Activated CD4-positive, alpha-beta T cell treated with anti-CD3 and anti-CD28 coated beads for 48 hours (primary cell): ENCODE measurements at regions not wholly inside any gene's neighbourhood (a gene's known extent, or its start where the extent isn't known, plus 50 kb on each side); places are given as distances from the start of the nearest gene placed in this dataset.
"Not testable (repeated sequence)": the region's sequence is repeated elsewhere in the genome, so short reads cannot be mapped to it uniquely, and the experiment has no call there.

Experiments used
- DNase-seq: peaks from one replicate; pipeline ENCODE4 v3.0.0-alpha.2; 2020

DNA sequence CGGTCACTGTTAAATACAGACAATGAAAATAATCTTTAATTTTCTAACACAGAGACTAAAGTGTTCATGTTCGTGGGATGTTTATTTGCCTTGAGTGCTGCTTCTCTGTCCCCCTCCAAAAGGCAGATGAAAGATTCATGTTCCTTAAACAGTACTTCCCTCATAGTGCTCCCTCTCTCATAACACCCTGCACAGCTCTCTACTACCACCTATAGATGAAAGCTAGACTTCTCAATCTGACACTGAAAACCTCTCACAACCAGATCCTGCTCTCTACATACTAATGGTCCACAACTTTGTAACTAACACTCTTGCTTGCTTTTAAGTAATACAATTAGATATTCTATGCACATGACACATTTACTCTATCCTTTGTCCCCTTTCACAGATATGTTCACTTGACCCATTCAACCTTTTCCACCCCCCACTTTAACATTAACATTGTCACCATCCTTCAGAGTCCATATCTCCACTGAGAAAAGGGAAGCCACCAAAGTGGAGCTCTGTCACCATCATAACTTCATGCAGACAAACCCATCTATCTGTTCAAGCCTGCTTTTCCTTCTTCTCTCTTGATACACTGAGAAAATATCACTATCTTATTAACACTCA, 266.4 kb upstream of the USP15 start:
- no peak for DNase-seq

DNA sequence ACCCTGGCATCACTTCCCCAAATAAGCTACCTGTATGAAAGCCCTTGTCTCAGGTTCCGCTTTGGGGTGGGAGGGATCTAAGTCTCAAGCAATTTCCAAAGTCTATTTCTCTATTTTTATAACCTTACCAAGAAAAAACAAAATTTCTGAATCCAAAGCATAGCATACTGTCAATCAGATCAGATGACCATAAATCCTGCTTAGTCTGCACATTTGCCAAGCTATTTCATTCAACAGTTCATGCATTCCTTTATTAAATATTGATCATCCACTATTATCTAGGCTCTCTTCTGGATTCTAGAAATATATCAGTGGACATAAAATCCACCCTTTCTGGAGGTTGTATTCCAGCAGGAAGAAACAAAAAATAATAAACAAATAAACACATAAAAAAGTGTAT, 263.5 kb upstream of the USP15 start:
- no peak for DNase-seq

DNA sequence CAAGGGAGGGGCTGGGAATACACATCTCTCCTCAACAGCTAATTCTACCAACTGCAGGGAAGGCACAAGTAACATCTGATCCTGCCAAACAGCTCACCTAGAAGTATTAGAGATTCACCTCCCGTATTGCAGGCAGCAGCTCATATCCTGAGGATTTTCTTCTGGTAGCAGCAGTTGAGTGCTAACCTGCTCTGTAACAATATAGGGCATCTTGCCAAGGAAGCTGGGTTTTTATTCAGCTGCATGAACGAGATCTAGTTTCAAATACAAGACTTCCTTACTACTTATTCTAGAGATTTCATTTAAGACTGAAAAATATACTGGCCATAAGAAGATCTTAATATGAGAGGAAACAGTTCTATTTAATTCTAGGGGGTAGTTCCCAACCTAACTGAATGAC, 261.4 kb upstream of the USP15 start:
- no peak for DNase-seq

DNA sequence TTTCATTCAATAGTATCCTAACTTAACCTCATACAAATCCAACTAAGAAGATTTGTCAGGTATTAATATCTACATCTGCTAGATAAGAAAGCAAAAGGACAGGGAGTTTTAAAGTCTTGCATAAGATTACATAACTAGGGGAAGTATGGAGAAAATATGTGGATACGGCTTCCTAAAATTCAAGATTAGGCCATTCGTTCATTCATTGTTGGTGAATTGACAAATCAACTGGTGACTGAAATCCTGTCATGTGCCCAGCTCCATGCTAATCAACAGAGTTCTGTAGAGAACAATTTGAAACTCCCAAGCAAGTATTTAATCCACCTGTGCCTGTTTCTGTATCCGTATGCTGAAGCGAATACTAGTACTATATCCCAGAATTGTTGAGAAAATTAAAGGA, 260.9 kb upstream of the USP15 start:
- no peak for DNase-seq

DNA sequence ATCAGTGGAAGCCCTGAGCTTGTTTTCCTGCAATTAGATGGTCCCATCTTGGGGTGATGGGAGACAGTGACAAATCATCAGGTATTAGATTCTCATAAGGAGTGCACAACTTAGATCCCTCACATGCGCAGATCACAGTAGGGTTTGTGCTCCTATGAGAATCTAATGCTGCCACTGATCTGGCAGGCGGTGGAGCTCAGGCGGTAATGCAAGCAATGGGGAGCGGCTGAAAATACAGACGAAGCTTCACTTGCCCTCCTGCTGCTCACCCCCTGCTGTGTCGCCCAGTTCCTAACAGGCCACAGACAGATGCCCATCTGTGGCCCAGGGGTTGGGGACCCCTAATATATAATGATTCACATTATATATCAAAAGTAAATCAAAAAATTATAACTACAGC, 258.8 kb upstream of the USP15 start:
- DNase-seq, result no peak

DNA sequence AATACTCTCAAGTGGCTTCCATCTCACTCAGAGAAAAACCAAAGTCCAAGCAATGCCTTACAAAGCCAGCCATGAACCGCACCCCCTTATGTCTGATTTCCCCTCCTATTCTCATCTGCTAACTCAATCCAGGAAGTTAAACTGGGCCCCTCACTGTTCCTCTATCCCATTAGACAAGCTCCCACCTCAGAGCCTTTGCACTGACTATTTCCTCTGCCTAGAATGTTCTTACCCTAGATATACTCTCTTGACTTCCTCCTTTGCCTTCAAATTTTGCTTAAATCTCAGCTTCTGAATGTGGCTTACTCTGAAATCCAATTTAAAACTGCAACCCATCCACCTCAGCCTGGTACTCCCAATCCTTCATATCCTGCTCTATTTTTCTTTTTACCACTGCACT, 257.0 kb upstream of the USP15 start:
- DNase-seq, result no peak

DNA sequence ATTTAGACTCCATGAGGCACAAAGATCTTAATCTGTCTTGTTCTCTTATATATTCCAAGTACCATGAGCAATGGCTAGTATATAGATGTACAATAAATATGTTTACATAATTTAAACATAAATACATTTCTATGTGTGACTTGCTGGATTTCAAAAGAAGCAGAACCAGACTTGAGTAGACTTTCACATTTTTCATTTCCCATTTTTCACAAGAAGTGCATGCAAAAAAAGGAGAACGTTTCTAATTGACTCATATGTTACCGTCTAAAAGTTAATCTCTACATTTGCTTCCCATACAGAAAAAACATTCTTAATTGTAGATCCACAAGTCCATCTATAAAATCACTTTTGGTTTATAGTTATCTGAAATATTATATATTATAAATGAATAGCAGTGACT, 256.5 kb upstream of the USP15 start:
- no peak for DNase-seq

DNA sequence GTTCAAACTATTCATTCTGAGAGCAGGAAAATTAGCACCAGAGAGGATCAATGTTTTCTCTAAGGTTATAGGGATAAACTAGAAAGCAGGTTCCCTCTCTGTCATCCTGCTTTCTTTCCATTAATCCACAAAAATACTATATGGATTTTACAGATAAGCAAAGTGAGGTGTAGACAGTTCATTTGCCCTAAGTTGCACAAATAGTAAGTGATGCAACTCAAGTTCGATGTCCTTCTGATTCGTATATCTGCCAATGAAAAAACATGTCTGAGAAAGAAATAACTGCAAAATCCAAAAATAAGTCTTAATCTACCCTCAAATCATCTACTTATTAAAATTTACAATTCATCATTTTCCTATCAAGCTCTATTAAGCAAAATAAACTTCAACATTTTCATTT, 254.6 kb upstream of the USP15 start:
- no peak for DNase-seq

DNA sequence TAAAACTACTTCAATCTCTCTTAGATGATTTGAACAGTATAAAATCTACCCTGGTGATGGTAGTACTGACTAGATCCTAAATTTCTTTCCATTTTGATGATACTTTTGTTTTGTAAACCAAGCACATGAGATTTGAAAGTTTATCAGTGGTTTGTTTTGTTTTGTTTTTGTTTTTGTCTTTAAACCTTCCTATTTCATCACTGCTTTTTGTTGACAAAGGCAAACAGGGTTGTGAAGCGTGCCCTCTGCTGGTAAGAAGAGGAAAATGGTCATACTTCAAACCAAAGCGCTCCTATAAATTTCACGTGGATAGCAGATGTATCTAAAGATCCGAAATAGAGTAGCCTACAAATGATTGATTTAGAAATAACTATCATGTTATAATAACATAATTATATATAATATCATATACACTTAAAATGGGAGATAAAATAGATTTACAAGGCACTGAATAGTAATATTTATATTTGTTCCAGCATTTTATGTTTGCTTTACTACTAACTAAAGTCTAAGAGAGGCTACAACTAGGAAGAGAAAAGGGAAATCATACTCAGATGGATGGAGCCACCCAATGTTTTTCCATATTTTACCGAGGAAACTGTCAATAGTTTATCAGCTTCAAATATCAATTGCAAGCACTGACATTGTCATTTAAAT, 254.0 kb upstream of the USP15 start:
- DNase-seq, result peak; percentile 22

DNA sequence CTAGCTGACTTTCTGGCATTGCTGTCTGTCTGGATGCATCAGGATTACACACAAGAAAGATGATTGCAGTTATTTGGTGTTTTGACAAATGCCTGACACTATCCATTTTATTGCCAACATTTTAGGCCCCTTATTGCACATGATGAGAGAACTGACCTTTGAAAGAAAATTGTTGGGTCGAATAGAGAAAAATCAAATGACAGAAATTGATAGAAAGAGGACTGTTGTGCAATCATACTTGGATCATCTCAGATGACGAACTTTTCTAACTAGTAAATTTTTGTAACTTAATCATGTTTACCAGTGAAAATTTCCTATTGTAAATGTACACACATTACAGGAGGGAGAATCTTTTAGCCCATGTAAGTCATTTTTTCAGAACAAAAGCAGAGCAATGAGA, 251.5 kb upstream of the USP15 start:
- no peak for DNase-seq

DNA sequence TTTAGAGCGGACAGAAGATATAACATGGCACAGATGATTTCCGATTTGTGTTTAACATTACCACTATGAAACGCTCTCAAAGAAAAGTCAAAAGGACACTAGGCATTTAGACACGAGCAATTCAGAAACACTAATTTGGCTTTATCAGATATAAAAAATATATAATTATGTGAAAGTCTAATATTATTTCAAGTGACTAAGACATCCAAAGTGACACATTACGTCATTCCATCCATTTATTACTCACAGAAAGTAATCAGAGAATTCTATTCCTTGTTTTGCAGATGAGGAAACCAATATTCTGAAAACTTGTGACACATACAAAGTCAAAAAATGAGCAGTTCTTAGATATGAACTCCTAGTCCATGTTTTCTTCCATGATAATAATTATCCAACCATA, 250.8 kb upstream of the USP15 start:
- no peak for DNase-seq

DNA sequence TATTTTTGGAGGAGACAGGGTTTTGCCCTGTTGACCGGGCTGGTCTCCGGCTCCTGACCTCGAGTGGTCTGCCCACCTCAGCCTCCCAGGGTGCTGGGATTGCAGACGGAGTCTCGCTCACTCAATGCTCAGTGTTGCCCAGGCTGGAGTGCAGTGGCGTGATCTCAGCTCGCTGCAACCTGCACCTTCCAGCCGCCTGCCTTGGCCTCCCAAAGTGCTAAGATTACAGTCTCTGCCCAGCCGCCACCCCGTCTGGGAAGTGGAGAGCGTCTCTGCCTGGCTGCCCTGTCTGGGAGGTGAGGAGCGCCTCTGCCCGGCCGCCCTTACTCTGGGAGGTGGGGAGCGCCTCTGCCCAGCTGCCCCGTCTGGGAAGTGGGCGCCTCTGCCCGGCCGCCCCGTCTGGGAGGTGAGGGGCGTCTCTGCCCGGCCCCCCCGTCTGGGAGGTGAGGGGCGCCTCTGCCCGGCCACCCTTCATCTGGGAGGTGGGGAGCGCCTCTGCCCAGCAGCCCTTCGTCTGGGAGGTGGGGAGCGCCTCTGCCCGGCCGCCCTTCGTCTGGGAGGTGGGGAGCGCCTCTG, 249.8 kb upstream of the USP15 start:
- DNase-seq, result not testable (repeated sequence)

DNA sequence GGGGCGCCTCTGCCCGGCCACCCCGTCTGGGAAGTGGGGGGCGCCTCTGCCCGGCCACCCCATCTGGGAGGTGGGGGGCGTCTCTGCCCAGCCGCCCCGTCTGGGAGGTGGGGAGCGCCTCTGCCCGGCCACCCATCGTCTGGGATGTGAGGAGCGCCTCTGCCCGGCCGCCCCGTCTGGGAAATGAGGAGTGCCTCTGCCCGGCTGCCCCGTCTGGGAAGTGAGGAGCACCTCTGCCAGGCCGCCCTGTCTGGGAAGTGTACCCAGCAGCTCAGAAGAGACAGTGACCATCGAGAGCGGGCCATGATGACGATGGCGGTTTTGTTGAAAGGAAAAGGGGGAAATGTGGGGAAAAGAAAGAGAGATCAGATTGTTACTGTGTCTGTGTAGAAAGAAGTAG, 249.2 kb upstream of the USP15 start:
- DNase-seq, result not testable (repeated sequence)

DNA sequence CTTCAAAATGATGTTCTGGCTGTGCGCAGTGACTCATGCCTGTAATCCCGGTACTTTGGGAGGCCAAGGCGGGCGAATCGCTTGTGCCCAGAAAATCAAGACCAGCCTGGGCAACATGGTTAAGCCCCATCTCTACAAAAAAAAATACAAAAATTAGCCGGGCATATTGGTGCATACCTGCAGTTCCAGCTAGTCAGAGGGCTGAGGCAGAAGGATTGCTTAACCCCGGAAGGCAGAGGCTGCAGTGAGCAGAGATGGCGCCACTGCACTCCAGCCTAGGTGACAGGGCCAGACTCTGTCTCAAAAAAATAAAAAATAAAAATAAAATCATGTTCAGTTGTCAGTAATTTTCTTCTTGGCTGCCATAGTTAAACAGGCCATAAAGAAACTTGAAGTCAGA, 245.9 kb upstream of the USP15 start:
- no peak for DNase-seq

DNA sequence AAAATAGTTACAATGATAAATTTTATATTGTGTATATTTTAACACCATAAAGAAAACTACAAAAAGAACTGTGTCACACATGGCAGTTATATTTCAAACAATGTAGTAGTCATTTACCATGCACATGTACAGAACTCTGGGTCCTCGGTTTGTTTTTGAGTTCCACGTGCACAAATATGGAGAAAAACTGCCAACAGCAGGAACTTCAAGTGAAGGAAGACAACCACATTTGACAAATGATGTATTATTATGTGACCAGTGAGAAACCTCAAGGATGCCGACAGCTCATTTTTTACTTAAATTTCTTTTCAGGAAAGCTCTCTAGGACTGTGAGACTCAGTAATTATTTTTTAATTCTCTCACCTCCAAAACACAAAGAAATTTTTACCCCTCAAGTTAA, 244.2 kb upstream of the USP15 start:
- DNase-seq, result no peak

DNA sequence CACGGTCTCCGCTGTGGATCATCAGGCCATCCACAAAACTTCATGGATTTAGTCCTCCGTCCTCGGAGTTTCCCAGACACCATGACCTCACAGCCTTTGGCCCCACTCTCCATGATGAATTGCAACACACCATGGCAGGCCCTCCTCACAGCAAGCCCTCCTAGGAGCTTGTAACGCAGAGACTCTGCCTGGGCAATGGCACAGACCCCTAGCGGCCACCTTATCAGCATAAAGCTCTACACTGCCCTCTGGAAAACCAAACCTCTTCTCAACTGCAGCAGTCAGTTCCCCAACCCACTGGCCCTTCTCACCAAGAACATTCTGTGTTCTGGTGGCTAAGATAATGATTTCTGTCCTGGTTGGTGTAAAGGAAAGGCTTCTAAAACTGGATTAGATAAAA, 238.4 kb upstream of the USP15 start:
- no peak for DNase-seq

DNA sequence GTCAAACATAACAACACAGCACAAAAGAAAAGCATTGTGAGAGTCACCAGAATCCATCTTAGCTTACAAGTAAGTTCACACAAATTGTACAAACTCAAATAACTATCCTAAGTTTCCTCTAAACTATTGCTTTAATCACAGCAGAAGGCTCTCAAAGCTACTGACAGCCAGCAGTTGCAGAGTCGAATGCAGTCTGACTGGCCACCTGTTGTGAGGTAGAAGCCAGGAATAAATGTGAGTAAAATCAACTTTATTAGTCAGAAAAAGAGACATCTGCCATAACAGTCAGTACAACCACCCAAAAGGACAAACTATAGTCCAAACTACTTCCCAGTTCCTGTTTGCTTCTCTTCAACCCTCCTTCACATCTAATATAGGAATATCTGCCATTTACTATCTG, 231.7 kb upstream of the USP15 start:
- no peak for DNase-seq

DNA sequence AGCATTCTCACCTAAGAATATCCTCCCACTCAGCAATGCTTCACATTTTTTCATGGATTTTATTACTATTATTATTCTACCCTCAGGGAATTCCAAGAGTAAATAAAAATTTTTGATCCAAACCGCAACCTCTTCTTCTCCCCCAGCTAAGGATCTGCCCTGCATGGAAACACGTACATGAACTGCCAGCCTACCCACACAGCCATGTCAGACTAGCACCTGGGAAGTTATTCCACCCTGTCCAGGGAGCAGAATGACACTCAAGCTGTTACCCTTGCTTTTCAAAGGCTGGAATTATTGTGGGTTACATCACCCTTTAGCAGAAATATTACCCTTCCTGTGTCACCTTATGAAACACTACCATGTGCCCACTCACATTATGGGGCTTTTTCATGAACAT, 227.3 kb upstream of the USP15 start:
- no peak for DNase-seq

DNA sequence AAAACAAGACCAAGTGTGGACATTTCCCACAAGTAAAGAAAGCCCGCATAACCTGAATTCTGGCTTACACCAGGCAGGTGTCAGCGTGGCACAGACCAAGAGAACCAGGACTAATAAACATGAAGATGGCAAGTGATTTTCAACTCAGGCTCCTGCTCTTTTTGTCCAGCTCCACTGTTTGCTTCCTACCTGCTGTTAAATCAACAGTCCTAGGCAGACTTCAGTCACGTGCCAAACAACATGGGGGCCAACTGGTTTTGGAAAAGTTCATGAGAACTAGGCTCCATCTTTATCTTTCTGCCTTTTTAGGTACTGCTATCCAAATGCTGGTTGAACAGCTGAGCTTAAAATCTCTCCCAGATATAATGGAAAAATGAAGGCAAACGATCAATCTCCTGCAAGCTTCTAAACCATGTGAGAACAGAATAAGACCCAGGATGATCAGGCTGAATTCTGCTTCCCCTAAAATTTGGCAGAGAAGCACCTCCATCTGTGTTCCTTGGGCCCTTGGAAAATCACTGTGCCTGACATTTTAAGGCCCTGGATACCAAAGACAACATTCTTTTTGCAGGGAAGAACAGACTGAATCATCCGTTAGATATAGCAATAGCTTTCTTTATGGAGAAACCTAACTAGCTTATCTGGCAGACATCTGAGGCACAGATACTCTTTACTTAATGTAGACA, 215.6 kb upstream of the USP15 start:
- no peak for DNase-seq

DNA sequence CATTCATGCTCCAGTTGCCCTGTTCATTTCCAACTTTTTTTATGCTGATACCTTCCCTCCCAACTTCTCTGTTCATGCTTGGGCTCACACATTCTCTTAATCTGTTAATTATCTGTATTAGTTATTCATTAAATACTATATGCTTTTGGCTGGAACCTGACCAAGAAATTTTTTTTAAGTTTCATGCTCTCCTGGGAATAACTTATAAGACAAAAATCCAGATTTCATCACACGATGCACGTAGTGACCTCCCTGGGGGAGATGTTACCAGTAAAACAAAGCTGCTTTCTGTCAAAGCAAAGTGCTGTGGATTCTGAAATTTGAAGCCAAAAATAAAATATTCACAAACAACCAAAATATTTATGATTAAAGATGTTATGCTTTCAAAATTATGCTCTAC, 215.0 kb upstream of the USP15 start:
- no peak for DNase-seq

DNA sequence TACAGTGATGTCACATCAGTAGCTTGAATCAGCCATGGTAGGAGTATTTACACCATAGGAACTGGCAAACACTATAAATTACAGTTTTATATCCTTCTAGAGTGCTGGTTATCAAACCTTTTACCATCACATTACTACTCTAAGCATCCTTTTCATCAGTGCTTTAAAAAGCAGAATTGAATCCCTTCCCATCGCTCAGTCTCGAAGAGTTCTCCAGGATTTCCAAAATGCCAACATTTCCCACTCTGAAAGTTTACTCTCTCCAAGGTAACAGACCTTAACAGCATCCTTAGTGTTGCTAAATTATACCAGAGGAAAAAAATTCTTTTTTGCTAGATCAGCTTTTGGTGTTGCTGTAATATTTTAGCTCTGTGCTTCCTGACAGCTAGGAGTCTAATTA, 209.4 kb upstream of the USP15 start:
- DNase-seq, result no peak

DNA sequence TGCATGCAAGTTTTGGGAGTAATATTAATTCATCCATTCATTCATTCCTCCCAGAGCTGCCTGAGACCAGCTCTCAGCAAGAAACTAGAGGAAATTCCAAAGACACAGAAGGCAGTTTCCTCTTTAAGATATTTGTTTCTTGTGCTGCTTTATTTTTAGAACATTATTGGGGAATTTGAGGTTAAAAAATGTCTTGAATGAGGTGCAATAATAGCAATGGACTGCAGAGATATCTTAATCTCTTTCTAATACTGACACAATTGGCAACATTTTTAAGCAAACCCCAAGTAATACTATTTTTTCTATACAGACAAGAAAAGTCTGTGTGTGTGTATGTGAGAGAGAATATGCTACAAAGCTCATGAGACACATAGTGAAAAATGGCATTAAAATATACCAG, 190.2 kb upstream of the USP15 start:
- no peak for DNase-seq

DNA sequence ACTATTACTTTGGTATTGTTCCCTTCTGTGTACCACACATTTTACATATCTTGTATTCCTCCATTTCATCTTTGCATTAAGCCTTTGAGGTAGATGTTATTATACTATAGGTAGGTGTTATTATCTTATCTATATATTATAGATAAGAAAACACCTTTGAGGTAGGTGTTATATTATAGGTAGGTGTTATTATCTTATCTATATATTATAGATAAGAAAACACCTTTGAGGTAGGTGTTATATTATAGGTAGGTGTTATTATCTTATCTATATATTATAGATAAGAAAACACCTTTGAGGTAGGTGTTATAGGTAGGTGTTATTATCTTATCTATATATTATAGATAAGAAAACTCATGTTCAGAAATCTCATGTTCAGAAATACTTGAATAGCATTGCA, 187.0 kb upstream of the USP15 start:
- not testable (repeated sequence) for DNase-seq

DNA sequence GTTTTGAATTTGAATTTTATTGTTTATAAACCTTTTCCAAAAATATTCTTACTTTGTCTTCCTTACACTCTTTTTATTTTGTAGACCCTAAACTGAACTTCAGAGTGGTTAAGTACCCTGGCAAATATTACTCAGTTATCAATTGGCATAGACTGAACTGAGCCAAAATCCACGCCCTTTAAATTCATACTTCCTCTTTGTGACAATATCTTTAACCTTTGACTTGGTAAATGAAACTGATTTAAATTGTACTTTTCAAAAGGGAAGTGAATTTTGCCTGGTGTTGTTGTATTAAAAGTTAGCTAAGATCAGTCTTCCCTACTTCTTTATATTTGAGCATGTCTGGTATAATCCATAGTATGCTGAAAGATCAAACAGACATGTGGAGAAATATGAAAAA, 184.3 kb upstream of the USP15 start:
- DNase-seq, result no peak
